HUES64 (cell line): ENCODE measurements at regions not wholly inside any gene's neighbourhood (a gene's known extent, or its start where the extent isn't known, plus 50 kb on each side); places are given as distances from the start of the nearest gene placed in this dataset.
"Not testable (repeated sequence)": the region's sequence is repeated elsewhere in the genome, so short reads cannot be mapped to it uniquely, and the experiment has no call there.

Experiments used
- H3K27ac ChIP-seq: 2 replicates; pipeline ENCODE4 v1.7.0; 2013; ENCODE audit warnings: low read depth, low read length, inconsistent platforms
- H3K27me3 ChIP-seq: 2 replicates; pipeline ENCODE4 v1.6.1; 2013; ENCODE audit warnings: mild to moderate bottlenecking, low read length; ENCODE audit not compliant: insufficient read depth
- H3K36me3 ChIP-seq: 2 replicates; pipeline ENCODE4 v1.6.1; 2013; ENCODE audit warnings: mild to moderate bottlenecking, low read length; ENCODE audit not compliant: insufficient read depth
- H3K4me1 ChIP-seq: 2 replicates; pipeline ENCODE4 v1.6.1; 2013; ENCODE audit warnings: mild to moderate bottlenecking, low read length, moderate library complexity; ENCODE audit not compliant: insufficient read depth
- H3K4me3 ChIP-seq: 2 replicates; pipeline ENCODE4 v1.5.1; 2013; ENCODE audit warnings: mild to moderate bottlenecking, low read length, moderate library complexity
- H3K9ac ChIP-seq: 2 replicates; pipeline ENCODE4 v1.6.1; 2013; ENCODE audit warnings: mild to moderate bottlenecking, low read depth, low read length
- H3K9me3 ChIP-seq: 2 replicates; pipeline ENCODE4 v1.6.1; 2013; ENCODE audit warnings: low read depth, low read length; ENCODE audit not compliant: insufficient read depth
- WGBS: fragments of 150-250, 120-280 bp; methylation state at CpG from one replicate; pipeline ENCODE4 v1.1.7; 2013; ENCODE audit warnings: missing lambda C conversion rate; 5-methylcytosine and 5-hydroxymethylcytosine counted together

- no peaks in the 10 kb centered on the region for H3K27me3 ChIP-seq
- 75% methylated on average over 5 of the region's 5 CpGs for WGBS
- no peak overlapping the region for H3K9ac ChIP-seq
- H3K4me1 ChIP-seq = peaks cover 33% of the 10 kb centered on the region
- H3K9me3 ChIP-seq = no peaks in the 10 kb centered on the region
- H3K27ac ChIP-seq = no peak overlapping the region
- H3K36me3 ChIP-seq = no peaks in the 10 kb centered on the region
- H3K4me3 ChIP-seq = no peak overlapping the region
Measured at GRCh38 chr5:116738239-116738614, 163.6 kb upstream of the SEMA6A start.

GRCh38 chr5:116736671-116737070, 162.0 kb upstream of the SEMA6A start:
- H3K27me3 ChIP-seq = no peaks in the 10 kb centered on the region
- no peak overlapping the region for H3K4me3 ChIP-seq
- no peak overlapping the region for H3K27ac ChIP-seq
- no peaks in the 10 kb centered on the region for H3K36me3 ChIP-seq
- H3K9ac ChIP-seq = no peak overlapping the region
- H3K4me1 ChIP-seq = peaks cover 33% of the 10 kb centered on the region
- H3K9me3 ChIP-seq = no peaks in the 10 kb centered on the region

GRCh38 chr5:116733991-116734975, 159.7 kb upstream of the SEMA6A start:
- no peaks in the 10 kb centered on the region for H3K36me3 ChIP-seq
- H3K4me3 ChIP-seq = no peak overlapping the region
- H3K27ac ChIP-seq = no peak overlapping the region
- 45% methylated on average over 11 of the region's 11 CpGs for WGBS
- H3K9ac ChIP-seq = no peak overlapping the region
- no peaks in the 10 kb centered on the region for H3K9me3 ChIP-seq
- peaks cover 27% of the 10 kb centered on the region for H3K4me1 ChIP-seq
- no peaks in the 10 kb centered on the region for H3K27me3 ChIP-seq

GRCh38 chr5:116732591-116732990, 158.0 kb upstream of the SEMA6A start:
- peaks cover 15% of the 10 kb centered on the region for H3K4me1 ChIP-seq
- no peak overlapping the region for H3K4me3 ChIP-seq
- no peaks in the 10 kb centered on the region for H3K27me3 ChIP-seq
- H3K36me3 ChIP-seq = no peaks in the 10 kb centered on the region
- H3K9ac ChIP-seq = no peak overlapping the region
- no peak overlapping the region for H3K27ac ChIP-seq
- WGBS = 82% methylated on average over 2 of the region's 2 CpGs
- no peaks in the 10 kb centered on the region for H3K9me3 ChIP-seq

- no peaks in the 10 kb centered on the region for H3K27me3 ChIP-seq
- H3K4me3 ChIP-seq = no peak overlapping the region
- H3K27ac ChIP-seq = no peak overlapping the region
- peaks cover 15% of the 10 kb centered on the region for H3K4me1 ChIP-seq
- H3K9ac ChIP-seq = no peak overlapping the region
- no peaks in the 10 kb centered on the region for H3K36me3 ChIP-seq
- no peaks in the 10 kb centered on the region for H3K9me3 ChIP-seq
- 92% methylated on average over 2 of the region's 2 CpGs for WGBS
Measured at GRCh38 chr5:116731432-116731831, 156.8 kb upstream of the SEMA6A start.

GRCh38 chr5:116730706-116731105, 156.1 kb upstream of the SEMA6A start:
- no peaks in the 10 kb centered on the region for H3K27me3 ChIP-seq
- no peak overlapping the region for H3K27ac ChIP-seq
- WGBS = 93% methylated on average over 5 of the region's 5 CpGs
- H3K4me1 ChIP-seq = peaks cover 15% of the 10 kb centered on the region
- no peak overlapping the region for H3K9ac ChIP-seq
- no peak overlapping the region for H3K4me3 ChIP-seq
- H3K9me3 ChIP-seq = no peaks in the 10 kb centered on the region
- H3K36me3 ChIP-seq = no peaks in the 10 kb centered on the region

- WGBS = 93% methylated on average over 1 of the region's 1 CpG
- no peaks in the 10 kb centered on the region for H3K9me3 ChIP-seq
Measured at GRCh38 chr5:116730185-116730584, 155.6 kb upstream of the SEMA6A start.

GRCh38 chr5:116727248-116727647, 152.6 kb upstream of the SEMA6A start:
- Histone ChIP-seq H3K36me3 (no peaks in the 10 kb centered on the region), H3K27me3 (no peaks in the 10 kb centered on the region), H3K9ac (no peak overlapping the region), H3K27ac (no peak overlapping the region), H3K4me3 (no peak overlapping the region), H3K9me3 (no peaks in the 10 kb centered on the region), H3K4me1 (no peaks in the 10 kb centered on the region)
- 94% methylated on average over 2 of the region's 2 CpGs for WGBS

More at GRCh38 chr5:116730185-116730584, 155.6 kb upstream of the SEMA6A start:
- H3K4me1 ChIP-seq = peaks cover 15% of the 10 kb centered on the region
- no peak overlapping the region for H3K27ac ChIP-seq
- H3K36me3 ChIP-seq = no peaks in the 10 kb centered on the region
- no peaks in the 10 kb centered on the region for H3K27me3 ChIP-seq
- no peak overlapping the region for H3K9ac ChIP-seq
- no peak overlapping the region for H3K4me3 ChIP-seq

- WGBS = 93% methylated on average over 2 of the region's 2 CpGs
- not testable (repeated sequence) for H3K4me1 ChIP-seq, H3K27me3 ChIP-seq, H3K27ac ChIP-seq, H3K9me3 ChIP-seq, H3K36me3 ChIP-seq, H3K4me3 ChIP-seq, H3K9ac ChIP-seq
Measured at GRCh38 chr5:116726180-116726579, 151.6 kb upstream of the SEMA6A start.

GRCh38 chr5:116724971-116725370, 150.3 kb upstream of the SEMA6A start:
- H3K36me3 ChIP-seq = no peaks in the 10 kb centered on the region
- no peaks in the 10 kb centered on the region for H3K4me1 ChIP-seq
- WGBS = no CpG with 5 or more reads among the region's 2 CpGs
- H3K4me3 ChIP-seq = no peak overlapping the region
- no peak overlapping the region for H3K27ac ChIP-seq
- H3K9me3 ChIP-seq = no peaks in the 10 kb centered on the region
- H3K27me3 ChIP-seq = no peaks in the 10 kb centered on the region
- no peak overlapping the region for H3K9ac ChIP-seq

- H3K36me3 ChIP-seq = no peaks in the 10 kb centered on the region
- 93% methylated on average over 5 of the region's 5 CpGs for WGBS
Measured at GRCh38 chr5:116722651-116723050, 148.0 kb upstream of the SEMA6A start.

More at GRCh38 chr5:116722651-116723050, 148.0 kb upstream of the SEMA6A start:
- no peak overlapping the region for H3K27ac ChIP-seq
- no peaks in the 10 kb centered on the region for H3K4me1 ChIP-seq
- H3K9ac ChIP-seq = no peak overlapping the region
- no peaks in the 10 kb centered on the region for H3K27me3 ChIP-seq
- H3K4me3 ChIP-seq = no peak overlapping the region
- H3K9me3 ChIP-seq = no peaks in the 10 kb centered on the region
